MV-4-11 (cell line): ENCODE measurements at regions not wholly inside any gene's neighbourhood (a gene's known extent, or its start where the extent isn't known, plus 50 kb on each side); places are given as distances from the start of the nearest gene placed in this dataset.
"Not testable (repeated sequence)": the region's sequence is repeated elsewhere in the genome, so short reads cannot be mapped to it uniquely, and the experiment has no call there.

Source experiments
- DNase-seq: peaks from one replicate; lab custom pipeline; 2025; lab: John Stamatoyannopoulos, UW

GRCh38 chr16:52104993-52105392 lies 441.9 kb downstream of the TOX3 start:
- not testable (repeated sequence) for DNase-seq

DNA sequence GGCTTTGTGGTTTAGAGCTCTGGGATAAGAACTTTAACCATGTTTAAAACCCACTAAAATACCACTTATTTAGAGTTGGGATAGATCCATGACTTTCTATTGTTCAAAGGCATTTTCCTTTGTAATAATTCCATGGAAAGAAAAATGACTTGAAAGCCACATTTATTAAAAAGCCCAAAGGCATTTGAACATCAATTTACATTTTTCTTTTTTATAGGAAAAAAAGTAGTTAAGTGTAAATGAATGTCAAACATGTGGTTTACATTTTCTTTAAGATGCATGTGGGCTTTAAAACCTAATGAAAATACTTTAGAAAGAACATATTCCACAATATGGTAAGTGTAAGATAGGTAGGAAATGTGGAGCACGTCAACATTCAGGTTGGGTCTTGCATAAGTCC lies 443.2 kb downstream of the TOX3 start:
- no peak for DNase-seq

DNA sequence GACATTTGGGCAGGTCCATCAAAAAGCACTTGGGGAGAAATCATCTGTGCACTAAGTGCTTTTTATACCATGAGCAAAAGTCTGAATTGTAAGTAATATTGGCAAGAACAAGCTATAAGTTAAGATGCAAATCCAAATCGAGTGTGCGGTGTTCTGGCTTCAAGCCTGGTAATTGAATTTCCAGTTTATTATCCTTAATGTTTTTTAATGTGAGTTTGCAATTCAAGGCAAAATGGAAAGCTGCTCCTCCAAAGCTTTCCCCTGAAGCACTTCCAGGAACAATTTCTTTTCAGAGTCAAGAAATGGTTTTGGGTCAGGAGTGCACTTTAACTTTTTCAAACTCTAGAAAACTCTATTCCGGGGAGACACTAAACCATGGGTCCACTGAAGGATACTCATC lies 445.7 kb downstream of the TOX3 start:
- no peak for DNase-seq

DNA sequence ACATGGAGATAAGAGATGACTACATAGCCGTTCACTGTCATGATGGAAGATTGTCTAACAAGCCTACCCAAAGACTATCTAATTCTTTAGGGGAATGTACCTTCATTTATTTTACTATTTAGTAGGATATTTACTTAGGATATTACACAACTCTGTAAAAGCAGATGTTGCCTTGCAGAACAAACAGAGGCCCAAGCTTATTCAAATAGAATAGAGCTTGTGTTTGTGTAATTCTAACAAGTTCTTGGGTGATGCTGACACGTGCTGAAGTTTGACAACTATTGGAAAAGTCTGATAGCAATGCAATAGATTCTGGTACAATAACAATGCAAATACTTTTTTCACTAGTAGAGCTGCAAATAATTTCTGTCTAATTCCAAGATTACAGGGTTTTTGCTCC lies 447.6 kb downstream of the TOX3 start:
- no peak for DNase-seq

DNA sequence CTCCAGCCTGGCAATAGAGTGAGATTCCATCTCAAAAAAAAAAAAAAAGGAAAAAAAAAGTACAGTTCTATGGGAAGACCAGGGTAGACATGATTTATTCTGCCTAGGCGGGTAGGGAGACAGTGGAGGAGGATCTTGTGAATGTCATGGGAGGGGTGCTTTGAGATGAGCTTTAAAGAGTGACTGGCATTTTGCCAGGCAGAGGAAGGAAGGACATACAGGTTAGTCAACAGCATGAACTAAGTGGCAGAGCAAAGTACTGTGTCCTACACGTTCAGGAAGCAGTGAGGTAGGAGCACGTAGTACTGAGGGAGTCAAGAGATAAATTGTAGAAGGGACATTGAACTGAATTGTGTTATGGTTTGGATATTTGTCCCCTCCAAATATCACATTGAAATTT lies 451.5 kb downstream of the TOX3 start:
- no peak for DNase-seq

DNA sequence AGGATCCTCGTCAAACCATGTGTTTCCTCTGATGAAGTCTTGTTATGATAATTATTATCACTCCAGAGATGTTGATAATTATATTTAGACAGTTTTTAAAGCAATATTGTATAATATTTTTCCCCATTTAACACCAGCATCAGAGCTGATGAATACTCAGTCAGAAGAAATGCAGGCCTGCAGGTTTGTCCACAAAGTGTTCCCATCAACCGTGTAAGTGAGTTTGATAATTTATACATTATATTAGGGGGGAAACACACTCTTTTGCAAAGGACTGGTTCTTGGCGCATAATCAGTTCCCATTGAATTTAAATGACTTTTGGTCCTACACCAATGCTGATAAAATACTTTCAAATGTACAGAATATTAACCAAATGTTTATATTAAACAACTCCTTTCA lies 454.8 kb downstream of the TOX3 start:
- DNase-seq, result no peak

DNA sequence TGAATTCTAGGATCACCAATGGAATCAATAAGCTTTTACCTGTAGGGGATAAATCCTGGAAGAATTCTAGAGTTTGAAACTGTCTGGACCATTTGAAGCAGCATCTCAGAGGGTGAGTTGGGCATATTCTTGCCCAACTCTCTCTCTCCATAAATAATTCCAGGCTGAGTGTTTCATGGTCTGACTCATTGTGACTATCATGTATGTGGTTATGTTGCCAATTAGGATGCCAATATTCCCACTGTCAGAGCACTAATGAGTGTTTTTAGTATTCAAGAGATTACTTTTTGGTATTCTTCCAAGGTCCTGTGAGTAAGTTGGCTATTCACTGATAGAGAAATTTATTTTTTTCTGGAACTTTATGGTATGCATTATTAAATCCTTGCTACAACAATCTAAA lies 456.9 kb downstream of the TOX3 start:
- no peak for DNase-seq

GRCh38 chr16:52089476-52089875 lies 457.5 kb downstream of the TOX3 start:
- no peak for DNase-seq

DNA sequence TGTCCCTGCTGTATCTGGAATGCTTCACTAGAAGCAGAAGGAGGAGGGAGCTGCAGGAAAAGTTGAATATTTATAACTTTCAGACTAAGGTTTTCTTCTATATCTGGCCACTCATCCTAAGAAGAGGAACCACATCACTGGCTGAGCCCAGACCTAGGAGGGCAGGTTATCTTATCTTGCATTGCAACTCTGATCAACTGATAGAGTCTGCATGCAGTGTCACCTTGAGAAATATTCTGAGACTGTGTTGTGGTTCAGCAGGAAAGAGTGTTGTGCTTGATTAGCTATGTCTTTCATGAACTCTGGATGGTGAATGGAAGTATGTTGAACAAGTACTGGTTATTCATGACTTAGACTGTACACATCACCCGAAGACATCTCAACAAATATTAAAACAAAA lies 460.0 kb downstream of the TOX3 start:
- no peak for DNase-seq

- no peak for DNase-seq
Observed at GRCh38 chr16:52078716-52079655, 468.0 kb downstream of the TOX3 start.

GRCh38 chr16:52077607-52078006 lies 469.3 kb downstream of the TOX3 start:
- no peak for DNase-seq

GRCh38 chr16:52076801-52077201 lies 470.1 kb downstream of the TOX3 start:
- DNase-seq, result no peak

- DNase-seq, result no peak
Observed at GRCh38 chr16:52076332-52076731, 470.6 kb downstream of the TOX3 start.

DNA sequence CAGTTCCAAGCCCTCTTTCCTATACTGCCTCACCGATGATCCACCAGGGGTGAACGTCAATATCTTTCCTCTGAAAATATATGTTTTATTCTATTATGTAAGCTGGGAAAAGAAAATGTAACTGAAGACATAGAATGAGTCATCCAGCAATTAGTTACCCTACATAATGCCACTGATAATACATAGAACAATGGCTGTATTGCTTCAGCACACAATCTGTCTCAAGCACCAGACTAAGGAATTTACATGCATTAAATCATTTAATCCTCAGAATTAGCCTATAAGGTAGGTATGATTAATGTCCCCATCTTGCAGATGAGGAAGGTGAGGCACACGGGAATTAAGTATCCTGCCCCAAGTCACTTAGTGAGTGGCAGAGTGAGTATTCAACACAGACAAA lies 472.8 kb downstream of the TOX3 start:
- DNase-seq, result no peak

GRCh38 chr16:52073024-52073423 lies 473.9 kb downstream of the TOX3 start:
- DNase-seq, result no peak

GRCh38 chr16:52071101-52071500 lies 475.8 kb downstream of the TOX3 start:
- DNase-seq, result no peak

DNA sequence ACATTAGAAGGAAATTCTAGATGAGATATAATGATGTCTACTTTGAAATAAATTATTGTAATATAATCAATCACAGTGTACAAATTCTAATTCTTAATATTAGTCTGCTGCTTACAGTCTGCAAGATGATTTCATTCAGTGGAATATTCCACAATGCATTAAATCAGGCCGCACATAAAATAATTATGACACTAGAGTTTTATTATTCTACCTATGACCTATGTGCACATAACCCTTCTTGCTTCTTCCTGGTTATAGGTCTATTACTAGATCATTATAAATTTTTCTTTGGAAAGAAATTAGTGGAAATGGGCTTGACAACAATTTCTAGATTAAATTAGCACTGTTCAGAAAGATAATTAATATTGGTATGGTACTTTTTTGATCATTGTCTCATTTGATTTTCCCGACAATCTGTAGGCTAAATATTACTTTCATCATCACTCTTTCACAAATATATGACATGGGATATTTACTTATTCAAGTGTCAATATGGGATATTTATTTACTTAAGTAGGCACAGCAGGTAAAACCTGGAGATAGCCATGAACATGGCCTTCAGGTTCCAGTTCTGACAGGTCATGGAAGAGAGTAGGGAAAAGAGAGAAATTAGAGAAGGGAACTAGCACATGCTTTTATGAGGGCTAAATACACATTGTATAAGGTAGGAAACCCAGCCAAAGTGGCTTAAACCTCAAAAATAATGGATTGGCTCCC lies 476.4 kb downstream of the TOX3 start:
- DNase-seq, result no peak

DNA sequence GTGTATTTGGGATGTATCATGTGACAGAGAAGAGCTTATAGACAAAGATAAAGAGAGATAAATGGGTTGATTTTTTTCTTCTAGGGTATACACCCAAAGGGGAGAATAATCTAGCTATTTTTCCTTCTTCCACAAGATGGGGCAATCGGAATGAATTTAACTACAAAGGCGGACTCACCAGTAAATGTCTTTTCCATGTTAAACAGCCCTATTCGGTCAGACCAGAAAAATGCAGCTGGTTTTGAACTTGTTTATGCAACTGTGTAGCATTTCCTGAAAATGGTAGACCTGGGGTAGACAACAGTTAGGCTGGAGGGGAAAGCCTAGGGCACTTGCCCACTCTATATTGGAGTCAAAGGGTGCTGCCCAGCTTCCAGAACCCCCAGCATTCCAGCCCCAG lies 477.1 kb downstream of the TOX3 start:
- DNase-seq, result no peak

- peak; percentile 39 for DNase-seq
Observed at GRCh38 chr16:52068447-52069074, 478.4 kb downstream of the TOX3 start.

GRCh38 chr16:52066962-52067361 lies 480.0 kb downstream of the TOX3 start:
- no peak for DNase-seq

- DNase-seq, result no peak
Observed at GRCh38 chr16:52056259-52056658, 490.7 kb downstream of the TOX3 start.

GRCh38 chr16:52055381-52055780 lies 491.6 kb downstream of the TOX3 start:
- DNase-seq, result no peak

DNA sequence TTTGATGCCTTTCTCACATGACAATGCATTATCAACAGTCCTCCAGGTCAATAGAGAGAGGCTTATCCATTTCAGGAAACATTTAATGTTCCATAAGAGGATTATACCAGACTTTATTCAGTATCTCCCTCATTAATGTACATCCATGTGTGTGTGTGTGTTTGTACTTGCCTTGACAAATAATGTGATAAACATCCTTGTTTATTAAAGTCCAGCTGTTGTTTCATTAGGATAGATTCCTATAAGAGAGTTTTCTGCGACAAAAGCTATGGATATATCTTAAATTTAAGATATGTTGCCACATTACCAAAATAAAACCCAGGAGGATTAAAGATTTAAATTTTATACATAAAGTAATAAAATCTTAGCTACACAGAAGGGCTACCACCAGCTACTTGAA lies 492.6 kb downstream of the TOX3 start:
- DNase-seq, result no peak
